WTC11 (cell line): ENCODE measurements at regions not wholly inside any gene's neighbourhood (a gene's known extent, or its start where the extent isn't known, plus 50 kb on each side); places are given as distances from the start of the nearest gene placed in this dataset.

Source experiments
- ATAC-seq: fragments of 200-7000 bp; cut with Tn5 transposase; 2 replicates; pipeline ENCODE4 v1.10.0; 2021; ENCODE audit warnings: mild to moderate bottlenecking, moderate library complexity
- CTCF ChIA-PET: fragments of 300-600 bp; sonication (Branson Sonifier 250); formaldehyde crosslinking; loops from one replicate; lab custom pipeline; 2021; ENCODE audit warnings: antibody characterized with exemption; lab: Charles Lee
- POLR2A ChIA-PET: fragments of 350-600 bp; sonication (Branson Sonifier 250); formaldehyde crosslinking; loops from one replicate; lab custom pipeline; 2021; ENCODE audit warnings: antibody characterized with exemption; lab: Charles Lee
- DNase-seq: peaks from one replicate; pipeline ENCODE4 v3.0.0; 2021; ENCODE audit warnings: low spot score
- H3K27ac Mint-ChIP-seq: 2 replicates; pipeline ENCODE4 v1.8.0; 2021; ENCODE audit warnings: mixed read lengths
- H3K27me3 Mint-ChIP-seq: 2 replicates; pipeline ENCODE4 v1.8.0; 2021; ENCODE audit warnings: low read depth, mild to moderate bottlenecking, moderate library complexity, mixed read lengths
- H3K36me3 Mint-ChIP-seq: 2 replicates; pipeline ENCODE4 v1.8.0; 2021; ENCODE audit warnings: mixed read lengths
- H3K4me1 Mint-ChIP-seq: 2 replicates; pipeline ENCODE4 v1.8.0; 2022; ENCODE audit warnings: mixed read lengths
- H3K4me3 Mint-ChIP-seq: 2 replicates; pipeline ENCODE4 v1.8.0; 2021; ENCODE audit warnings: mild to moderate bottlenecking, moderate library complexity, mixed read lengths
- H3K9me3 Mint-ChIP-seq: 2 replicates; pipeline ENCODE4 v1.8.0; 2021; ENCODE audit warnings: mixed read lengths
- CREB1 ChIP-seq: sonication (generic); formaldehyde crosslinking; IDR thresholded peaks from 2 replicates; pipeline ENCODE4 v1.8.0; 2023; ENCODE audit warnings: mild to moderate bottlenecking, missing genetic modification reagents
- GABPB1 ChIP-seq: sonication (generic); formaldehyde crosslinking; IDR thresholded peaks from 2 replicates; pipeline ENCODE4 v1.8.1; 2023; ENCODE audit warnings: mild to moderate bottlenecking, missing genetic modification reagents
- IRF2 ChIP-seq: sonication (generic); formaldehyde crosslinking; IDR thresholded peaks from 2 replicates; pipeline ENCODE4 v1.8.0; 2022; ENCODE audit warnings: low read depth, missing genetic modification reagents, borderline replicate concordance
- MYBL2 ChIP-seq: sonication (generic); formaldehyde crosslinking; IDR thresholded peaks from 2 replicates; pipeline ENCODE4 v1.8.1; 2023; ENCODE audit warnings: mild to moderate bottlenecking, moderate library complexity, missing genetic modification reagents
- NR2C2 ChIP-seq: sonication (generic); formaldehyde crosslinking; IDR thresholded peaks from 2 replicates; pipeline ENCODE4 v1.8.0; 2022; ENCODE audit warnings: mild to moderate bottlenecking, missing genetic modification reagents
- NR3C1 ChIP-seq: sonication (generic); formaldehyde crosslinking; conservative IDR thresholded peaks from 2 replicates; pipeline ENCODE4 v1.8.1; 2023; ENCODE audit warnings: low read depth, mild to moderate bottlenecking, missing genetic modification reagents
- OVOL2 ChIP-seq: fragments of 250-450 bp; sonication (Bioruptor Pico); IDR thresholded peaks from 2 replicates; pipeline ENCODE4 v1.9.0; 2021; ENCODE audit warnings: mild to moderate bottlenecking, borderline replicate concordance
- PRRX2 ChIP-seq: fragments of 250-450 bp; sonication (Bioruptor Pico); IDR thresholded peaks from 2 replicates; pipeline ENCODE4 v1.8.0; 2021; ENCODE audit warnings: mild to moderate bottlenecking
- RORB ChIP-seq: fragments of 250-450 bp; sonication (Bioruptor Pico); IDR thresholded peaks from 2 replicates; pipeline ENCODE4 v1.9.0; 2021; ENCODE audit warnings: mild to moderate bottlenecking
- SMAD3 ChIP-seq: sonication (generic); formaldehyde crosslinking; IDR thresholded peaks from 2 replicates; pipeline ENCODE4 v1.8.0; 2022; ENCODE audit warnings: missing genetic modification reagents, mild to moderate bottlenecking, borderline replicate concordance
- TEAD1 ChIP-seq: sonication (generic); formaldehyde crosslinking; IDR thresholded peaks from 2 replicates; pipeline ENCODE4 v1.8.0; 2022; ENCODE audit warnings: mild to moderate bottlenecking, missing genetic modification reagents
- TP53 ChIP-seq: sonication (generic); formaldehyde crosslinking; IDR thresholded peaks from 2 replicates; pipeline ENCODE4 v1.8.1; 2023; ENCODE audit warnings: mild to moderate bottlenecking, missing genetic modification reagents
- ZNF138 ChIP-seq: sonication (generic); formaldehyde crosslinking; conservative IDR thresholded peaks from 2 replicates; pipeline ENCODE4 v1.8.1; 2022; ENCODE audit warnings: mild to moderate bottlenecking, moderate library complexity, missing genetic modification reagents
- ZNF219 ChIP-seq: sonication (generic); formaldehyde crosslinking; IDR thresholded peaks from 2 replicates; pipeline ENCODE4 v1.8.0; 2023; ENCODE audit warnings: missing genetic modification reagents, mild to moderate bottlenecking, borderline replicate concordance
- ZNF232 ChIP-seq: sonication (generic); formaldehyde crosslinking; IDR thresholded peaks from 2 replicates; pipeline ENCODE4 v1.8.0; 2022; ENCODE audit warnings: mild to moderate bottlenecking, missing genetic modification reagents
- ZNF263 ChIP-seq: sonication (generic); formaldehyde crosslinking; IDR thresholded peaks from 2 replicates; pipeline ENCODE4 v1.8.1; 2022; ENCODE audit warnings: low read depth, mild to moderate bottlenecking, moderate library complexity, missing genetic modification reagents
- ZNF396 ChIP-seq: fragments of 250-450 bp; sonication (Bioruptor Pico); IDR thresholded peaks from 2 replicates; pipeline ENCODE4 v1.8.0; 2021; ENCODE audit warnings: mild to moderate bottlenecking, moderate library complexity, borderline replicate concordance
- ZNF416 ChIP-seq: fragments of 250-450 bp; sonication (Bioruptor Pico); IDR thresholded peaks from 2 replicates; pipeline ENCODE4 v1.9.0; 2021; ENCODE audit warnings: mild to moderate bottlenecking, inconsistent platforms
- ZNF671 ChIP-seq: fragments of 250-450 bp; sonication (Bioruptor Pico); IDR thresholded peaks from 2 replicates; pipeline ENCODE4 v1.8.0; 2021; ENCODE audit warnings: mild to moderate bottlenecking
- TF ChIP-seq, protein P1 (sequence below): fragments of 250-450 bp; sonication (Bioruptor Pico); IDR thresholded peaks from 2 replicates; pipeline ENCODE4 v2.1.2; 2022; ENCODE audit warnings: mild to moderate bottlenecking, moderate library complexity
- TF ChIP-seq, protein P2 (sequence below): fragments of 250-450 bp; sonication (Bioruptor Pico); IDR thresholded peaks from 2 replicates; pipeline ENCODE4 v1.9.0; 2021; ENCODE audit warnings: mild to moderate bottlenecking, borderline replicate concordance
- TF ChIP-seq, protein P3 (sequence below): sonication (generic); formaldehyde crosslinking; conservative IDR thresholded peaks from 2 replicates; pipeline ENCODE4 v1.8.1; 2022; ENCODE audit warnings: mild to moderate bottlenecking, missing genetic modification reagents
- TF ChIP-seq, protein P4 (sequence below): sonication (generic); formaldehyde crosslinking; IDR thresholded peaks from 2 replicates; pipeline ENCODE4 v1.8.1; 2022; ENCODE audit warnings: mild to moderate bottlenecking, moderate library complexity, missing genetic modification reagents
- TF ChIP-seq, protein P5 (sequence below): sonication (generic); formaldehyde crosslinking; IDR thresholded peaks from 2 replicates; pipeline ENCODE4 v1.8.0; 2022; ENCODE audit warnings: mild to moderate bottlenecking, missing genetic modification reagents

DNA sequence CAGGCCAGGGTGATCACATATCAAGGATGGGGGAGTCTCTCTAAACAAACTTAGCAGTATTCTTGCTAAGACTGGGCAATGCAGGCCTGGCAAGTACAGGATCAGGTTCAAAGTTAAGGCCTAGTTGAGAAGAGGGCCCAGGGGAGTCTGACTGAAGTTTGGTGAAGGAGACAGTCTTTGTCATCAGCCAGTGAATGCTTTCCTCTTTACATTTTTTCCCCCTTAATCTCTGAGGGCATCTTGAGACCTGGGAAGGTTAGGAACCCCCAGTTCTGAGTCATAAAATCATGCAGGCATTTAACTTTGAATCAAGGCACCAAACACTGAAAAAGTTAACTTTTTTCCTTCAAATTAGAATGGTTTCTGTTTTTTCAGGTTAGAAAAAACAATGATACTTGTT lies 311.5 kb downstream of the REEP3 start:
- peaks cover 13% of the 10 kb centered on the region for H3K4me1 Mint-ChIP-seq
- no peaks in the 10 kb centered on the region for H3K9me3 Mint-ChIP-seq
- CTCF ChIA-PET, result interaction anchor here (1.6 kb wide), 1 partner anchor 69 kb away, joined by 5 read pairs; no protein-coding TSS in a partner anchor

DNA sequence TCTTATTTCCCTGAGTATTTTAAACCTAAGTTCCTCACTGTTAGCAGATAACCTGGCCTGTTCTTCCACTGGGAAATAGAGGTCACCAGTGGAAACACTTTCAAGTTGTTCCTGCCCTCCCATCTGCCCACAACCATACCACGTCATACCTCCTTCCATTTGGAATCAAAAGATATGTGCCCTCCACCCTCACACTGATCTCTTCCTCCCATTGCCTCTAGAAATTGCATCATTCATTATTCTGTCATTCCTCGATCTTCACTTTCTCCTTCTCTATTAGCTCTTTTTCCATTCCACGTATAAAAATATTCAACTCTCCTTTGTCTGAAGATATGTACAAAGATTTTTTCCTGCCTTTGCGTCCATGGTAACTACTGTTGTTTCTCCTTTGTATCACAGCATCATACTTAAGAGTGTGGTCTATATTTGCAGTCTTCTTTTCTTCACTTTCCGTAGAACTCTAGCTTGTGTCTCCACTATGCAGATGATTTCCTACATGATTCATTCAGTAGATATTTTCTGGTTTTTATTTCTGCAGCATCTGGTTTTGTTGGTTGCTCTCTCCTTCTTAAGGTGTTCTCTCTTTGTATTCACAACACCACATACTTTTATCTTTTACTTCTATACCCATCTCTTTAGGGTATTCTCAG lies 312.3 kb downstream of the REEP3 start:
- CTCF ChIA-PET, result interaction anchor here (0.8 kb wide), 1 partner anchor 33 kb away, joined by 3 read pairs; no protein-coding TSS in a partner anchor
- H3K4me3 Mint-ChIP-seq, result no peak overlapping the region
- no peaks in the 10 kb centered on the region for H3K36me3 Mint-ChIP-seq
- no peak for TF ChIP-seq TP53
- TF ChIP-seq, protein P1, sequence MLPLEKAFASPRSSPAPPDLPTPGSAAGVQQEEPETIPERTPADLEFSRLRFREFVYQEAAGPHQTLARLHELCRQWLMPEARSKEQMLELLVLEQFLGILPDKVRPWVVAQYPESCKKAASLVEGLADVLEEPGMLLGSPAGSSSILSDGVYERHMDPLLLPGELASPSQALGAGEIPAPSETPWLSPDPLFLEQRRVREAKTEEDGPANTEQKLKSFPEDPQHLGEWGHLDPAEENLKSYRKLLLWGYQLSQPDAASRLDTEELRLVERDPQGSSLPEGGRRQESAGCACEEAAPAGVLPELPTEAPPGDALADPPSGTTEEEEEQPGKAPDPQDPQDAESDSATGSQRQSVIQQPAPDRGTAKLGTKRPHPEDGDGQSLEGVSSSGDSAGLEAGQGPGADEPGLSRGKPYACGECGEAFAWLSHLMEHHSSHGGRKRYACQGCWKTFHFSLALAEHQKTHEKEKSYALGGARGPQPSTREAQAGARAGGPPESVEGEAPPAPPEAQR (CRISPR knock-in tag), result no peak
- TF ChIP-seq, protein P2, sequence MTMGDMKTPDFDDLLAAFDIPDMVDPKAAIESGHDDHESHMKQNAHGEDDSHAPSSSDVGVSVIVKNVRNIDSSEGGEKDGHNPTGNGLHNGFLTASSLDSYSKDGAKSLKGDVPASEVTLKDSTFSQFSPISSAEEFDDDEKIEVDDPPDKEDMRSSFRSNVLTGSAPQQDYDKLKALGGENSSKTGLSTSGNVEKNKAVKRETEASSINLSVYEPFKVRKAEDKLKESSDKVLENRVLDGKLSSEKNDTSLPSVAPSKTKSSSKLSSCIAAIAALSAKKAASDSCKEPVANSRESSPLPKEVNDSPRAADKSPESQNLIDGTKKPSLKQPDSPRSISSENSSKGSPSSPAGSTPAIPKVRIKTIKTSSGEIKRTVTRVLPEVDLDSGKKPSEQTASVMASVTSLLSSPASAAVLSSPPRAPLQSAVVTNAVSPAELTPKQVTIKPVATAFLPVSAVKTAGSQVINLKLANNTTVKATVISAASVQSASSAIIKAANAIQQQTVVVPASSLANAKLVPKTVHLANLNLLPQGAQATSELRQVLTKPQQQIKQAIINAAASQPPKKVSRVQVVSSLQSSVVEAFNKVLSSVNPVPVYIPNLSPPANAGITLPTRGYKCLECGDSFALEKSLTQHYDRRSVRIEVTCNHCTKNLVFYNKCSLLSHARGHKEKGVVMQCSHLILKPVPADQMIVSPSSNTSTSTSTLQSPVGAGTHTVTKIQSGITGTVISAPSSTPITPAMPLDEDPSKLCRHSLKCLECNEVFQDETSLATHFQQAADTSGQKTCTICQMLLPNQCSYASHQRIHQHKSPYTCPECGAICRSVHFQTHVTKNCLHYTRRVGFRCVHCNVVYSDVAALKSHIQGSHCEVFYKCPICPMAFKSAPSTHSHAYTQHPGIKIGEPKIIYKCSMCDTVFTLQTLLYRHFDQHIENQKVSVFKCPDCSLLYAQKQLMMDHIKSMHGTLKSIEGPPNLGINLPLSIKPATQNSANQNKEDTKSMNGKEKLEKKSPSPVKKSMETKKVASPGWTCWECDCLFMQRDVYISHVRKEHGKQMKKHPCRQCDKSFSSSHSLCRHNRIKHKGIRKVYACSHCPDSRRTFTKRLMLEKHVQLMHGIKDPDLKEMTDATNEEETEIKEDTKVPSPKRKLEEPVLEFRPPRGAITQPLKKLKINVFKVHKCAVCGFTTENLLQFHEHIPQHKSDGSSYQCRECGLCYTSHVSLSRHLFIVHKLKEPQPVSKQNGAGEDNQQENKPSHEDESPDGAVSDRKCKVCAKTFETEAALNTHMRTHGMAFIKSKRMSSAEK, result no peak
- TF ChIP-seq, protein P3, sequence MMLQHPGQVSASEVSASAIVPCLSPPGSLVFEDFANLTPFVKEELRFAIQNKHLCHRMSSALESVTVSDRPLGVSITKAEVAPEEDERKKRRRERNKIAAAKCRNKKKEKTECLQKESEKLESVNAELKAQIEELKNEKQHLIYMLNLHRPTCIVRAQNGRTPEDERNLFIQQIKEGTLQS, result no peak
- TF ChIP-seq ZNF232, result no peak
- no peak for TF ChIP-seq ZNF263 (CRISPR knock-in tag)
- no peak for TF ChIP-seq GABPB1 (CRISPR knock-in tag)
- no peak for TF ChIP-seq OVOL2 (CRISPR knock-in tag)
- no peak for TF ChIP-seq ZNF671 (CRISPR knock-in tag)
- TF ChIP-seq, all 79 proteins: peak for 0
- Mint-ChIP-seq H3K27me3 (no peaks in the 10 kb centered on the region; the same call in 1 of the 2 replicates), H3K27ac (no peak overlapping the region), H3K9me3 (no peaks in the 10 kb centered on the region), H3K4me1 (peaks cover 13% of the 10 kb centered on the region)
- DNase-seq (no peak), ATAC-seq (no peak)
- POLR2A ChIA-PET, result no interaction called here

More for the DNA sequence above, 311.5 kb downstream of the REEP3 start:
- POLR2A ChIA-PET, result no interaction called here
- no peak for ATAC-seq
- no peaks in the 10 kb centered on the region for H3K36me3 Mint-ChIP-seq
- no peaks in the 10 kb centered on the region; the same call in 1 of the 2 replicates for H3K27me3 Mint-ChIP-seq
- H3K4me3 Mint-ChIP-seq, result no peak overlapping the region
- no peak for DNase-seq
- TF ChIP-seq ZNF138 (CRISPR knock-in tag), result no peak
- no peak for TF ChIP-seq ZNF219 (CRISPR knock-in tag)
- TF ChIP-seq ZNF416 (CRISPR knock-in tag), result no peak
- TF ChIP-seq IRF2 (CRISPR knock-in tag), result no peak
- TF ChIP-seq NR3C1 (CRISPR knock-in tag), result no peak
- no peak overlapping the region for H3K27ac Mint-ChIP-seq

DNA sequence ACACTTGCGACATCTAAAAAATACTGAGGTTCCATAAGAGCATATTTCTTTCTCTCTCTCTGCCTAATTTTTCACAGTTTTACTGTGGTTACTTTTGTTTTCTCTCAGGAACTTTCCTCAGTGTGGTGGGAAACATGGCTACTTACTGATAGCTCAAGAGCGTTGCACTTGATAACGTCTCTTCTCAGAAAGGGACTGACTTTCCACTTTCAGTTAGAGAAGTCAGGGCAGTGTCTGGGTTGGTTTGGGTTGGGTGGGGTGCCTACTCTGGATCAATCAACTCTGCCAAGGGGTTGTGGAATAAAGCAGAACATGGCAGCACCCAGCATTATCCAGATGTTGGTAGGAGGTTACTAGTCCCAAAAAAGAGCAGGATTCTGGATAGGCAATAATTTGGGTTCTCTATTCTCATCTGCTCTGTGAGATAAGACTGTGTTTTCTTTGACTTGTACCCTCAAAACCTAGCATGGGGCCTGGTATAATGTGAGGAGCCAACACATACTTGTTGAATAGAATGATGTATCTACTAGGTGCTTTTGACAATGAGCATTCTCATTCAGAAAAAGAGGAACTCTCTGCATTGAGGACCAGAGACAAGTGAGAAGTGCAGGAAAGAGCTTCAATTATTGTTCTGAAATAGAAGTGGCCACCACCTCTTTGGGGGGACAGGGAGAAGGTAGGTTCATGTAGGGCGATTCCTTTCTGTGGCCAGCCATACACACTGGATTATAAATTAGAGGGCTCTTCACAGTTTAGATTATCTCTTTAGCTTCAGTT lies 315.7 kb downstream of the REEP3 start:
- no peak for ATAC-seq
- Mint-ChIP-seq H3K27ac (no peak overlapping the region), H3K9me3 (no peaks in the 10 kb centered on the region), H3K27me3 (peaks cover 10% of the 10 kb centered on the region; the same call in 1 of the 2 replicates), H3K4me3 (no peak overlapping the region), H3K4me1 (no peaks in the 10 kb centered on the region), H3K36me3 (no peaks in the 10 kb centered on the region)
- POLR2A ChIA-PET, result no interaction called here
- DNase-seq, result no peak
- CTCF ChIA-PET, result no interaction called here
- no peak for TF ChIP-seq NR2C2 (CRISPR knock-in tag)
- no peak for TF ChIP-seq ZNF396
- no peak for TF ChIP-seq RORB
- TF ChIP-seq, protein P4, sequence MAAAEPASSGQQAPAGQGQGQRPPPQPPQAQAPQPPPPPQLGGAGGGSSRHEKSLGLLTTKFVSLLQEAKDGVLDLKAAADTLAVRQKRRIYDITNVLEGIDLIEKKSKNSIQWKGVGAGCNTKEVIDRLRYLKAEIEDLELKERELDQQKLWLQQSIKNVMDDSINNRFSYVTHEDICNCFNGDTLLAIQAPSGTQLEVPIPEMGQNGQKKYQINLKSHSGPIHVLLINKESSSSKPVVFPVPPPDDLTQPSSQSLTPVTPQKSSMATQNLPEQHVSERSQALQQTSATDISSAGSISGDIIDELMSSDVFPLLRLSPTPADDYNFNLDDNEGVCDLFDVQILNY, result no peak
- no peak for TF ChIP-seq SMAD3 (CRISPR knock-in tag)
- no peak for TF ChIP-seq MYBL2
- TF ChIP-seq, protein P5, sequence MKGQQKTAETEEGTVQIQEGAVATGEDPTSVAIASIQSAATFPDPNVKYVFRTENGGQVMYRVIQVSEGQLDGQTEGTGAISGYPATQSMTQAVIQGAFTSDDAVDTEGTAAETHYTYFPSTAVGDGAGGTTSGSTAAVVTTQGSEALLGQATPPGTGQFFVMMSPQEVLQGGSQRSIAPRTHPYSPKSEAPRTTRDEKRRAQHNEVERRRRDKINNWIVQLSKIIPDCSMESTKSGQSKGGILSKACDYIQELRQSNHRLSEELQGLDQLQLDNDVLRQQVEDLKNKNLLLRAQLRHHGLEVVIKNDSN, result no peak
- no peak for TF ChIP-seq TEAD1 (CRISPR knock-in tag)
- TF ChIP-seq OVOL2 (CRISPR knock-in tag), result no peak
- TF ChIP-seq PRRX2 (CRISPR knock-in tag), result no peak
- TF ChIP-seq CREB1 (CRISPR knock-in tag), result no peak
